ENCODE measurements at regions not wholly inside any gene's neighbourhood (a gene's known extent, or its start where the extent isn't known, plus 50 kb on each side); places are given as distances from the start of the nearest gene placed in this dataset.

DNA sequence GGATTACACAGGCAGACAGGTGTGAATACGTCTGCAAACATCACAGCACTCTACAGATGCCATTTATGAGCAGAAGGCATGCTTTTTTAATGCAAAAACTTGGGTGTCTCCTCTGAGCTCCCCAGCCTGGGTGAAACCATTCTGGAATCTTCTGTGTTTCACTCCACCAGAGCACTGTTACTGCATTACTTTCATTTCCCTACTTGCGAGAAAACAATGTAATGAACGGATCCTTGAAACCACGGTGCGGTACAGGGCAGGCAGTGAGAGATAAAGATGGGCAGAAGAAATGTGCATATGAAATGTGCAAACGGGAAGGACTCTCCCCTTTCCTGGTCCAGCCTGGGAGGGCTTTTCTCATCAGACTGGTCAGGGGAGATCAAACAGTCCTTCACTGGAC lies 584.3 kb upstream of the KLF4 start (continued):
- TF ChIP-seq REST (IDR thresholded peaks at IDR 0.05; ENCODE audit: low read depth) (no peak), POLR2A (IDR thresholded peaks at IDR 0.05; ENCODE audit: borderline replicate concordance, extremely low read depth, insufficient read depth, insufficient read length) (no peak), JUND (IDR thresholded peaks at IDR 0.05) (no peak), ELF1 (IDR thresholded peaks at IDR 0.05; ENCODE audit: borderline replicate concordance, low read depth) (no peak)
- TF ChIP-seq, protein P1, sequence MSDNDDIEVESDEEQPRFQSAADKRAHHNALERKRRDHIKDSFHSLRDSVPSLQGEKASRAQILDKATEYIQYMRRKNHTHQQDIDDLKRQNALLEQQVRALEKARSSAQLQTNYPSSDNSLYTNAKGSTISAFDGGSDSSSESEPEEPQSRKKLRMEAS (IDR thresholded peaks at IDR 0.05): no peak

- TF ChIP-seq SP1 (IDR thresholded peaks at IDR 0.05; ENCODE audit: low read depth): no peak
- Histone ChIP-seq H3K9me3 (ENCODE audit: control insufficient read depth in 1 of 2, insufficient read depth in 1 of 2, low read depth in 1 of 2, low read length in 2 of 2) (no peaks in the 10 kb centered on the region), H3K79me2 (ENCODE audit: insufficient read depth, low read length) (no peaks in the 10 kb centered on the region), H3K4me3 (replicated peaks in 1 of 2; ENCODE audit: low read depth in 1 of 2, low read length in 2 of 2) (no peak overlapping the region), H4K20me1 (ENCODE audit: insufficient read depth) (no peaks in the 10 kb centered on the region), H3K4me1 (ENCODE audit: control insufficient read depth in 1 of 2, insufficient read depth in 2 of 2, low read length in 2 of 2) (no peaks in the 10 kb centered on the region), H3K36me3 (ENCODE audit: control insufficient read depth in 1 of 2, insufficient read depth in 2 of 2, low read length in 2 of 2) (no peaks in the 10 kb centered on the region), H3K9ac (ENCODE audit: low read length) (no peak overlapping the region), H3K27ac (ENCODE audit: low read depth, low read length) (no peak overlapping the region), H3K27me3 (ENCODE audit: insufficient read depth, low read length) (no peaks in the 10 kb centered on the region), H3K4me2 (ENCODE audit: low read length) (no peak overlapping the region), H2AFZ (ENCODE audit: low read depth, low read length, poor library complexity, severe bottlenecking) (no peak overlapping the region), H3K9me2 (ENCODE audit: insufficient read depth) (no peaks in the 10 kb centered on the region)
- ChIA-PET CTCF (no interaction called here), RAD21 (ENCODE audit: low non-redundant PET in 1 of 2, low total read pairs in 2 of 2, uncharacterized antibody in 2 of 2, unreplicated experiment in 2 of 2) (no interaction called here), POLR2A (no interaction called here)
- intact Hi-C loops (cut with micrococcal nuclease): no loop called here
- ATAC-seq: no peak
- no peak for DNase-seq (ENCODE audit: low read depth, low spot score)
- BruUV-seq (replicated peaks): no TSS peak
These were observed 583.2 kb upstream of the KLF4 start for GRCh38 chr9:108072740-108073139.

All from HCT116 (cell line).